ENCODE measurements at regions not wholly inside any gene's neighbourhood (a gene's known extent, or its start where the extent isn't known, plus 50 kb on each side); places are given as distances from the start of the nearest gene placed in this dataset.

- TF ChIP-seq CTCF (IDR thresholded peaks at IDR 0.05) = no peak
- no peak for TF ChIP-seq POLR2A (IDR thresholded peaks at IDR 0.05)
Observed at GRCh38 chr7:52095861-52096260, 779.3 kb upstream of the COBL start.

All from right lobe of liver (tissue), 4 donors.